AG04450 (cell line): ENCODE measurements at regions not wholly inside any gene's neighbourhood (a gene's known extent, or its start where the extent isn't known, plus 50 kb on each side); places are given as distances from the start of the nearest gene placed in this dataset.

Source experiments
- CTCF ChIA-PET: fragments of 300-600, 350-600 bp; formaldehyde crosslinking; extraction: SDS; loops from one replicate; lab custom pipeline; 2022; ENCODE audit warnings: antibody characterized with exemption, inconsistent platforms; lab: Charles Lee
- POLR2A ChIA-PET: fragments of 350-600 bp; formaldehyde crosslinking; extraction: SDS; loops from one replicate; lab custom pipeline; 2021; ENCODE audit warnings: antibody characterized with exemption, inconsistent platforms; lab: Yijun Ruan, JAX
- DNase-seq: peaks from one replicate; pipeline ENCODE4 v3.0.0-alpha.2; 2011; ENCODE audit warnings: low read depth, low spot score
- H3K27ac ChIP-seq: one replicate; pipeline ENCODE4 v1.5.1; 2012; ENCODE audit warnings: low read depth, low read length, control low read depth
- H3K27me3 ChIP-seq: one replicate; pipeline ENCODE4 v1.6.0; 2012; ENCODE audit warnings: low read length; ENCODE audit not compliant: control insufficient read depth, insufficient read depth
- H3K4me3 ChIP-seq: 2 replicates; pipeline ENCODE4 v1.5.1; 2011; ENCODE audit warnings: mild to moderate bottlenecking, low read depth, low read length, control low read depth
- H3K9me3 ChIP-seq: 2 replicates; pipeline ENCODE4 v1.5.1; 2012; ENCODE audit warnings: low read length; ENCODE audit not compliant: control insufficient read depth, insufficient read depth
- TF ChIP-seq, protein P1 (sequence below): IDR thresholded peaks from 2 replicates; pipeline ENCODE4 v1.5.1; 2011; ENCODE audit warnings: low read depth, low read length, control low read depth, inconsistent platforms

DNA sequence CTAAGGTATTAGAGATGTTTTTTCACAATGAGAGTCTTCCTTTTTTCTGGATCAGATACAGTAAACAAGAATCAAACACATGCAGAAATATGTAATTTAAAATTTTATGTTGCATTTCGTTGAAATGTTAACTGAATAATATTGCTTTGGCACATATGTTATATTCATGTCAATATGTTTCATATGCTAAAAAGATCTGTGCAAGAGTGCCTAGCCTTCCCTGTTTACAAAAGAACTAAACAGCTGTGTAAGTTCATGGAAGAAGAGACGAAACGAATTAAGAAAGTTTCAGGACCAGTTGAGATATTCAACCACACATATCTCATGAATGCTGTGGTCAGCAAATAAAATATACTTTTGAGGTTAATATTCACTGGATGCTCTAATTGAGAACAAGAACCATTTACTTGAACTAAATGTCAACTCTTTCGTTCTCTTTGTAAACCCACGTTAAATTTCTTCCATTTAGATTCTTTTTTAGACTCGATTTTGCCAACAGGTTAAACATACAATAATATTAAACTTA is 289.5 kb downstream of the FOXG1 start:
- TF ChIP-seq, protein P1, sequence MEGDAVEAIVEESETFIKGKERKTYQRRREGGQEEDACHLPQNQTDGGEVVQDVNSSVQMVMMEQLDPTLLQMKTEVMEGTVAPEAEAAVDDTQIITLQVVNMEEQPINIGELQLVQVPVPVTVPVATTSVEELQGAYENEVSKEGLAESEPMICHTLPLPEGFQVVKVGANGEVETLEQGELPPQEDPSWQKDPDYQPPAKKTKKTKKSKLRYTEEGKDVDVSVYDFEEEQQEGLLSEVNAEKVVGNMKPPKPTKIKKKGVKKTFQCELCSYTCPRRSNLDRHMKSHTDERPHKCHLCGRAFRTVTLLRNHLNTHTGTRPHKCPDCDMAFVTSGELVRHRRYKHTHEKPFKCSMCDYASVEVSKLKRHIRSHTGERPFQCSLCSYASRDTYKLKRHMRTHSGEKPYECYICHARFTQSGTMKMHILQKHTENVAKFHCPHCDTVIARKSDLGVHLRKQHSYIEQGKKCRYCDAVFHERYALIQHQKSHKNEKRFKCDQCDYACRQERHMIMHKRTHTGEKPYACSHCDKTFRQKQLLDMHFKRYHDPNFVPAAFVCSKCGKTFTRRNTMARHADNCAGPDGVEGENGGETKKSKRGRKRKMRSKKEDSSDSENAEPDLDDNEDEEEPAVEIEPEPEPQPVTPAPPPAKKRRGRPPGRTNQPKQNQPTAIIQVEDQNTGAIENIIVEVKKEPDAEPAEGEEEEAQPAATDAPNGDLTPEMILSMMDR = no peak
- no peak for DNase-seq
- Histone ChIP-seq H3K27ac (no peak overlapping the region), H3K27me3 (no peaks in the 10 kb centered on the region), H3K4me3 (no peak overlapping the region), H3K9me3 (no peaks in the 10 kb centered on the region)
- POLR2A ChIA-PET = no interaction called here
- CTCF ChIA-PET = no interaction called here

DNA sequence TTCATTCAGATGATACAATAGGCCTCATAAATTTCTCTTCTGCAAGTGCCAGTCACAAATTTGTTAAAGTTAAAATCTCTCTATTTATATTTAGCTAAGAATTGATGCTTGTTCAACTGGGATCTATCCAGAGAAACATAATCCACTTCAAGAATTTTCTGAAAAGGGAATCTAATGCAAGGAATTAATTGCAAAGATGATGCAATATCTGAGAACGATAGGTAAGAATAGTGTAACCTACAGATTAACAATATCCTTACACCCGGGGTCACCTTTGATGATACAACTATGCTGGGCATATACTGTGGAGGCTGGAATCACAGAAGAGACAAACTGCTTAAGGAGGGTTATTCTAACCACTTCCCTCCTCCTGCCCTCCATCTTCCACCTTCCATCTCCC is 295.1 kb downstream of the FOXG1 start:
- CTCF ChIA-PET = no interaction called here

DNA sequence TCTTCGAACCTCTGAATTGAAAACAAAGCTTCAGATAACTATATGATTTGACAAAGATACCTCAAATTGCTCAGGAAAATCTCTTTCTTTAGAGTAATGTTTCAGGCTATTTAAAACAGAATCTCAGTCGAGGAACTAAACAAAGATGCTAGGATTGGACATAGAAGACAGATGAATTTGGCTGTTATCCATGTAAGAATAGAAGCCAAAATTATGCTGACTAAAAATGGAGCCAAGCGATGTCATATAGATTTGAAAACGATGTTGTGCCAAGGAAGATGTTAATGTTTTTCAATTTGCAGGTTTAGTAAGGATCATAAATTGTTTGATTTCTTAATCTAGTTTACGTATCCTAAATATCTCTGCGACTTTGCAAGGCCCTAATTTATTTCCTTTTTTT is 295.9 kb downstream of the FOXG1 start:
- POLR2A ChIA-PET = no interaction called here
- Histone ChIP-seq H3K9me3 (no peaks in the 10 kb centered on the region), H3K27me3 (no peaks in the 10 kb centered on the region), H3K4me3 (no peak overlapping the region), H3K27ac (no peak overlapping the region)
- CTCF ChIA-PET = no interaction called here
- DNase-seq = no peak
- TF ChIP-seq, protein P1 = no peak

More for the DNA sequence above, 295.1 kb downstream of the FOXG1 start:
- no peak overlapping the region for H3K4me3 ChIP-seq
- DNase-seq = no peak
- H3K27ac ChIP-seq = no peak overlapping the region
- H3K27me3 ChIP-seq = no peaks in the 10 kb centered on the region
- POLR2A ChIA-PET = no interaction called here
- no peaks in the 10 kb centered on the region for H3K9me3 ChIP-seq
- TF ChIP-seq, protein P1 = no peak

DNA sequence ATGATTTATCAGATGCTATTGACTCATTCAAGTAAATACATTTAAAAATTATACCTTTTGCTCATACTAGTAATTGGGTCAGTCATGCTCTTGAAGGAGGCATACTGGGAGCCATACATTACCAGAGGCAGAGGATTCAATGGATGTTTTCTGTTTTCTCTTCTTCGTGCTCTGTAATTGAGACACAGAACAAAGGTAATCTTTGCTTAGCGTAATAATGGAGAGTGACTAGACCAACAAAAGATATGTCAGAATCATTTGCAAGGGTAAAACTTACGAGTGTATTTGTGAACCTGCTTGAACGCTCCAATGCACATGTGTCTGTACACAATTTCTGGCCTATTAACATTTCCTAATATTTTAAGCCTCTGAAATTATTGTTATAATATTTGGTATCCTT is 296.4 kb downstream of the FOXG1 start:
- ChIA-PET POLR2A (no interaction called here), CTCF (no interaction called here)
- no peak for DNase-seq

DNA sequence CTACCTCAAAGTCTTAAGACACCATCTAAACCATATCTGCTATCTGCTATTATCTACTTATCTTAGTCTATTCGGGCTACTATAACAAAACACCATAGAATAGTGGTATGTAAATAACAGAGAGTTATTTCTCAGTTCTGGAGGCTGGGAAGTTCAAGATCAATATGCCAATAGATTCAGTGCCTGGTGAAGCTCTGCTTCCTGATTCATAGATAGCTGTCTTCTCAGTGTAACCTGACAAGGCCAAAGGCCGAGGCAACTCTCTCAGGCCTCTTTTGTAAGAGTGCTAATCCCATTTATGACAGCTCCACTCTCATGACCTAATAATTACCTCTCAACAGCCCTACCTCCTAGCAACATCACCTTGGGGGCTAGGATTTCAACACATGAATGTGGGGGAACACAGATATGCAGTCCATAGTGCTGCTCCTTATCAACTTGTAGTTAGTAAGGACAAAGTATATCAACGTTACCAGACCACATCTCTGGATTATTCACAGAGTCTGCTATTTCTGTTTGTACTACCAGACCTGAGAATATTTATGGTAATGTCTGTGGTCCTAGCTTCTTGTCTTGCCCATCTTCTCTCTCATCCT is 297.8 kb downstream of the FOXG1 start:
- Histone ChIP-seq H3K27me3 (no peaks in the 10 kb centered on the region), H3K9me3 (no peaks in the 10 kb centered on the region), H3K4me3 (no peak overlapping the region), H3K27ac (no peak overlapping the region)
- POLR2A ChIA-PET = no interaction called here
- CTCF ChIA-PET = interaction anchor here (0.5 kb wide), 1 partner anchor 290 kb away, joined by 3 read pairs; no protein-coding TSS in a partner anchor
- no peak for DNase-seq
- TF ChIP-seq, protein P1 = no peak

More for the DNA sequence above, 296.4 kb downstream of the FOXG1 start:
- TF ChIP-seq, protein P1 = no peak
- H3K9me3 ChIP-seq = no peaks in the 10 kb centered on the region
- H3K27ac ChIP-seq = no peak overlapping the region
- no peak overlapping the region for H3K4me3 ChIP-seq
- no peaks in the 10 kb centered on the region for H3K27me3 ChIP-seq
